SK-N-SH treated with all-trans-retinoic acid at 6 μM for 48 hours (cell line): ENCODE measurements at regions not wholly inside any gene's neighbourhood (a gene's known extent, or its start where the extent isn't known, plus 50 kb on each side); places are given as distances from the start of the nearest gene placed in this dataset.

Source experiments
- ATAC-seq: fragments of 200-7000 bp; cut with Tn5 transposase; 3 replicates; pipeline ENCODE4 v1.9.1; 2020; ENCODE audit warnings: mild to moderate bottlenecking, moderate library complexity
- ARNTL ChIP-seq: fragments of 450-650 bp; formaldehyde crosslinking; IDR thresholded peaks from 2 replicates; pipeline ENCODE4 v1.5.0; 2020; ENCODE audit warnings: low read depth, mild to moderate bottlenecking, moderate library complexity, borderline replicate concordance
- BACH2 ChIP-seq: fragments of 250-450 bp; sonication (Bioruptor Pico); IDR thresholded peaks from 2 replicates; pipeline ENCODE4 v1.9.0; 2021; ENCODE audit warnings: mild to moderate bottlenecking, borderline replicate concordance
- CSDC2 ChIP-seq: fragments of 250-450 bp; sonication (Bioruptor Pico); IDR thresholded peaks from 2 replicates; pipeline ENCODE4 v1.5.0; 2020; ENCODE audit warnings: mild to moderate bottlenecking, moderate library complexity
- CSRNP3 ChIP-seq: fragments of 250-450 bp; sonication (Bioruptor Pico); IDR thresholded peaks from 2 replicates; pipeline ENCODE4 v1.5.1; 2021; ENCODE audit warnings: mild to moderate bottlenecking, moderate library complexity
- ESRRG ChIP-seq: fragments of 250-450 bp; sonication (Bioruptor Pico); IDR thresholded peaks from 2 replicates; pipeline ENCODE4 v1.6.1; 2021; ENCODE audit warnings: mild to moderate bottlenecking
- GLIS3 ChIP-seq: fragments of 250-450 bp; sonication (Bioruptor Pico); IDR thresholded peaks from 2 replicates; pipeline ENCODE4 v1.5.0; 2020; ENCODE audit warnings: mild to moderate bottlenecking, moderate library complexity
- ISL1 ChIP-seq: fragments of 250-450 bp; sonication (Bioruptor Pico); IDR thresholded peaks from 2 replicates; pipeline ENCODE4 v2.1.2; 2022; ENCODE audit warnings: mild to moderate bottlenecking, moderate library complexity
- POU6F1 ChIP-seq: fragments of 250-450 bp; sonication (Bioruptor Pico); IDR thresholded peaks from 2 replicates; pipeline ENCODE4 v1.8.0; 2021; ENCODE audit warnings: low read depth, mild to moderate bottlenecking, moderate library complexity, borderline replicate concordance
- PPARA ChIP-seq: fragments of 250-450 bp; sonication (Bioruptor Pico); IDR thresholded peaks from 2 replicates; pipeline ENCODE4 v1.5.0; 2020; ENCODE audit warnings: mild to moderate bottlenecking, borderline replicate concordance
- SNAI2 ChIP-seq: fragments of 250-450 bp; sonication (Bioruptor Pico); IDR thresholded peaks from 2 replicates; pipeline ENCODE4 v1.5.0; 2020; ENCODE audit warnings: mild to moderate bottlenecking, moderate library complexity
- TCF4 ChIP-seq: fragments of 250-450 bp; sonication (Bioruptor Pico); IDR thresholded peaks from 2 replicates; pipeline ENCODE4 v1.8.0; 2021; ENCODE audit warnings: mild to moderate bottlenecking, moderate library complexity, borderline replicate concordance
- TOX ChIP-seq: fragments of 250-450 bp; sonication (Bioruptor Pico); IDR thresholded peaks from 2 replicates; pipeline ENCODE4 v1.8.0; 2021; ENCODE audit warnings: mild to moderate bottlenecking, moderate library complexity, borderline replicate concordance
- TSHZ2 ChIP-seq: fragments of 250-450 bp; sonication (Bioruptor Pico); IDR thresholded peaks from 2 replicates; pipeline ENCODE4 v1.5.0; 2020; ENCODE audit warnings: mild to moderate bottlenecking, moderate library complexity
- ZFP3 ChIP-seq: fragments of 250-450 bp; sonication (Bioruptor Pico); IDR thresholded peaks from 2 replicates; pipeline ENCODE4 v1.5.0; 2020; ENCODE audit warnings: mild to moderate bottlenecking, moderate library complexity
- ZFP30 ChIP-seq: fragments of 450-650 bp; formaldehyde crosslinking; IDR thresholded peaks from 2 replicates; pipeline ENCODE4 v1.5.0; 2022; ENCODE audit warnings: mild to moderate bottlenecking, moderate library complexity
- ZNF565 ChIP-seq: fragments of 450-650 bp; formaldehyde crosslinking; conservative IDR thresholded peaks from 2 replicates; pipeline ENCODE4 v1.5.0; 2020; ENCODE audit warnings: low read depth, mild to moderate bottlenecking, moderate library complexity
- ZNF70 ChIP-seq: fragments of 450-650 bp; formaldehyde crosslinking; IDR thresholded peaks from 2 replicates; pipeline ENCODE4 v1.5.0; 2020; ENCODE audit warnings: mild to moderate bottlenecking, moderate library complexity
- ZNF8 ChIP-seq: fragments of 450-650 bp; formaldehyde crosslinking; IDR thresholded peaks from 2 replicates; pipeline ENCODE4 v1.5.0; 2020; ENCODE audit warnings: mild to moderate bottlenecking, moderate library complexity
- TF ChIP-seq, protein P1 (sequence below): fragments of 250-450 bp; sonication (Bioruptor Pico); IDR thresholded peaks from 2 replicates; pipeline ENCODE4 v1.8.0; 2020; ENCODE audit warnings: mild to moderate bottlenecking, moderate library complexity, borderline replicate concordance
- TF ChIP-seq, protein P2 (sequence below): fragments of 250-450 bp; sonication (Bioruptor Pico); IDR thresholded peaks from 2 replicates; pipeline ENCODE4 v1.5.1; 2020; ENCODE audit warnings: low read depth, mild to moderate bottlenecking, moderate library complexity

GRCh38 chr2:195535911-195536522, 121.0 kb upstream of the SLC39A10 start:
- no peak for ATAC-seq
- TF ChIP-seq PPARA (no peak), TSHZ2 (no peak), ISL1 (no peak), ZNF565 (CRISPR knock-in tag) (no peak), ARNTL (CRISPR knock-in tag) (no peak), ZFP3 (CRISPR knock-in tag) (no peak), CSRNP3 (CRISPR knock-in tag) (no peak), CSDC2 (no peak), ZNF70 (CRISPR knock-in tag) (no peak), BACH2 (CRISPR knock-in tag) (no peak)
- TF ChIP-seq, protein P1, sequence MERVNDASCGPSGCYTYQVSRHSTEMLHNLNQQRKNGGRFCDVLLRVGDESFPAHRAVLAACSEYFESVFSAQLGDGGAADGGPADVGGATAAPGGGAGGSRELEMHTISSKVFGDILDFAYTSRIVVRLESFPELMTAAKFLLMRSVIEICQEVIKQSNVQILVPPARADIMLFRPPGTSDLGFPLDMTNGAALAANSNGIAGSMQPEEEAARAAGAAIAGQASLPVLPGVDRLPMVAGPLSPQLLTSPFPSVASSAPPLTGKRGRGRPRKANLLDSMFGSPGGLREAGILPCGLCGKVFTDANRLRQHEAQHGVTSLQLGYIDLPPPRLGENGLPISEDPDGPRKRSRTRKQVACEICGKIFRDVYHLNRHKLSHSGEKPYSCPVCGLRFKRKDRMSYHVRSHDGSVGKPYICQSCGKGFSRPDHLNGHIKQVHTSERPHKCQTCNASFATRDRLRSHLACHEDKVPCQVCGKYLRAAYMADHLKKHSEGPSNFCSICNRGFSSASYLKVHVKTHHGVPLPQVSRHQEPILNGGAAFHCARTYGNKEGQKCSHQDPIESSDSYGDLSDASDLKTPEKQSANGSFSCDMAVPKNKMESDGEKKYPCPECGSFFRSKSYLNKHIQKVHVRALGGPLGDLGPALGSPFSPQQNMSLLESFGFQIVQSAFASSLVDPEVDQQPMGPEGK (CRISPR knock-in tag): no peak
- TF ChIP-seq, protein P2, sequence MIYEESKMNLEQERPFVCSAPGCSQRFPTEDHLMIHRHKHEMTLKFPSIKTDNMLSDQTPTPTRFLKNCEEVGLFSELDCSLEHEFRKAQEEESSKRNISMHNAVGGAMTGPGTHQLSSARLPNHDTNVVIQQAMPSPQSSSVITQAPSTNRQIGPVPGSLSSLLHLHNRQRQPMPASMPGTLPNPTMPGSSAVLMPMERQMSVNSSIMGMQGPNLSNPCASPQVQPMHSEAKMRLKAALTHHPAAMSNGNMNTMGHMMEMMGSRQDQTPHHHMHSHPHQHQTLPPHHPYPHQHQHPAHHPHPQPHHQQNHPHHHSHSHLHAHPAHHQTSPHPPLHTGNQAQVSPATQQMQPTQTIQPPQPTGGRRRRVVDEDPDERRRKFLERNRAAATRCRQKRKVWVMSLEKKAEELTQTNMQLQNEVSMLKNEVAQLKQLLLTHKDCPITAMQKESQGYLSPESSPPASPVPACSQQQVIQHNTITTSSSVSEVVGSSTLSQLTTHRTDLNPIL (CRISPR knock-in tag): no peak

DNA sequence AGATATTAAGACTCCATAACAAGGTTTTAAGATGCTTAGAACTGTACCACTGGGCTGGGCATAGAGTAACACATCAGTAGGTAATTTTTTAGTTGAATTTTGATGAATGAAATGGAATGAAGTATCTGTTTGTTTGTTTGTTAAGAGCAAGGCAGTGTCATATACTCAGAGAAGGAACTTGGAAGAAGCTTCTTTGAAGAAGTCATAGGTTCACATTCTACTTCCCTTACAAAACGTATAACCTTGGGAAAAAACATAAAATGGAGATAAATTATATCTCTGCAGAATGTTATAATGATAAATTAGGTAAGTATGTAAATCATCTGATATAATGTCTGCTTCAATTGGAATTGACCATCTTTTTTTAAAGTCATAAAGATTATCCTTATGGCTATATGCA, 122.1 kb upstream of the SLC39A10 start:
- TF ChIP-seq, protein P1 (CRISPR knock-in tag): no peak
- no peak for TF ChIP-seq CSRNP3 (CRISPR knock-in tag)
- TF ChIP-seq ZNF565 (CRISPR knock-in tag): no peak
- TF ChIP-seq, protein P2 (CRISPR knock-in tag): no peak
- no peak for TF ChIP-seq TCF4 (CRISPR knock-in tag)
- no peak for TF ChIP-seq ZNF8 (CRISPR knock-in tag)
- TF ChIP-seq SNAI2 (CRISPR knock-in tag): no peak
- TF ChIP-seq ZNF70 (CRISPR knock-in tag): no peak
- TF ChIP-seq POU6F1 (CRISPR knock-in tag): no peak
- no peak for TF ChIP-seq ZFP30 (CRISPR knock-in tag)
- TF ChIP-seq TSHZ2: no peak
- TF ChIP-seq GLIS3: no peak
- no peak for TF ChIP-seq ESRRG (CRISPR knock-in tag)
- TF ChIP-seq ISL1: no peak
- no peak for TF ChIP-seq TOX (CRISPR knock-in tag)
- ATAC-seq: no peak
